HEK293T (cell line): ENCODE measurements at regions not wholly inside any gene's neighbourhood (a gene's known extent, or its start where the extent isn't known, plus 50 kb on each side); places are given as distances from the start of the nearest gene placed in this dataset.

ENCODE experiments used
- CTCF ChIA-PET: fragments of 350-600 bp; formaldehyde crosslinking; extraction: SDS; loops from one replicate; lab custom pipeline; 2021; ENCODE audit warnings: antibody characterized with exemption, inconsistent platforms; lab: Yijun Ruan, JAX
- POLR2A ChIA-PET: fragments of 350-600 bp; formaldehyde crosslinking; extraction: SDS; loops from one replicate; lab custom pipeline; 2020; ENCODE audit warnings: antibody characterized with exemption, inconsistent platforms; lab: Yijun Ruan, JAX
- DNase-seq: peaks from one replicate; pipeline ENCODE4 v3.0.0; 2012; ENCODE audit warnings: mixed read lengths; ENCODE audit errors: extremely low spot score
- ARNT ChIP-seq: fragments of 450-650 bp; IDR thresholded peaks from 2 replicates; pipeline ENCODE4 v1.6.1; 2017; ENCODE audit warnings: mild to moderate bottlenecking
- BHLHE40 ChIP-seq: fragments of 450-650 bp; IDR thresholded peaks from 2 replicates; pipeline ENCODE4 v1.6.1; 2016; ENCODE audit warnings: mild to moderate bottlenecking, moderate library complexity, borderline replicate concordance
- CTBP1 ChIP-seq: fragments of 450-650 bp; IDR thresholded peaks from 2 replicates; pipeline ENCODE4 v1.6.1; 2016; ENCODE audit warnings: borderline replicate concordance
- ELF4 ChIP-seq: fragments of 450-650 bp; IDR thresholded peaks from 2 replicates; pipeline ENCODE4 v1.6.1; 2017; ENCODE audit warnings: antibody characterized with exemption
- FOXA1 ChIP-seq: fragments of 450-650 bp; IDR thresholded peaks from 2 replicates; pipeline ENCODE4 v1.6.1; 2016; ENCODE audit warnings: mild to moderate bottlenecking
- FOXK2 ChIP-seq: fragments of 450-650 bp; IDR thresholded peaks from 2 replicates; pipeline ENCODE4 v1.6.1; 2016; ENCODE audit warnings: mild to moderate bottlenecking
- FOXM1 ChIP-seq: fragments of 450-650 bp; IDR thresholded peaks from 2 replicates; pipeline ENCODE4 v1.6.1; 2017; ENCODE audit warnings: mild to moderate bottlenecking, borderline replicate concordance
- HDGF ChIP-seq: fragments of 450-650 bp; IDR thresholded peaks from 2 replicates; pipeline ENCODE4 v1.6.1; 2017; ENCODE audit warnings: antibody characterized with exemption, borderline replicate concordance
- L3MBTL2 ChIP-seq: fragments of 450-650 bp; conservative IDR thresholded peaks from 2 replicates; pipeline ENCODE4 v1.6.1; 2016; ENCODE audit warnings: mild to moderate bottlenecking
- LEF1 ChIP-seq: fragments of 450-650 bp; IDR thresholded peaks from 2 replicates; pipeline ENCODE4 v1.6.1; 2017; ENCODE audit warnings: mild to moderate bottlenecking, borderline replicate concordance
- NFRKB ChIP-seq: fragments of 450-650 bp; IDR thresholded peaks from 2 replicates; pipeline ENCODE4 v1.6.1; 2016; ENCODE audit warnings: mild to moderate bottlenecking, moderate library complexity
- SP1 ChIP-seq: fragments of 450-650 bp; IDR thresholded peaks from 2 replicates; pipeline ENCODE4 v1.6.1; 2017
- SUZ12 ChIP-seq: fragments of 450-650 bp; IDR thresholded peaks from 2 replicates; pipeline ENCODE4 v1.6.1; 2016; ENCODE audit warnings: mild to moderate bottlenecking
- TARDBP ChIP-seq: fragments of 450-650 bp; IDR thresholded peaks from 2 replicates; pipeline ENCODE4 v1.6.1; 2016
- ZNF384 ChIP-seq: fragments of 450-650 bp; IDR thresholded peaks from 2 replicates; pipeline ENCODE4 v1.6.1; 2016
- TF ChIP-seq, protein P1 (sequence below): fragments of 450-650 bp; IDR thresholded peaks from 2 replicates; pipeline ENCODE4 v1.6.1; 2016

DNA sequence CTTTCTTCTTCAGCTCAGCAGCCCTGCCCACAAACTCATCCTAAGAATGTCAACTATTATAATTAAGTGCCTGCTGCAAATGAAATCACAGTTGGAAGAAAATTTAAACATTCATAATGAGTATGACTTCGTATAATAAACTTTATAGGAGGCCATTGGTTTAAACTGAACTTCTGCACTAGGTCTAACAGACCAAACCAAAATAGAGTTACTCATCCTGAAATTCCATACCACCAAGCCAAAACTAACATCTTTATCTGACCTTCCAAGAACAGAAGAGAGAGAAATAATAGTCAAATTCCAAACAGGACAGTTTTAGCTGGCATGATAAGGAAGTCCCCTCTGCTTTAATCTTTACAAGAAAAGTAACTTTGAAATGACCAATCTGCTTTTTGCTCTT, 472.4 kb upstream of the PRMT6 start:
- DNase-seq = no peak
- TF ChIP-seq SUZ12 (no peak), CTBP1 (no peak), TARDBP (no peak), HDGF (no peak), SP1 (no peak), L3MBTL2 (no peak)
- ChIA-PET POLR2A (no interaction called here), CTCF (no interaction called here)

DNA sequence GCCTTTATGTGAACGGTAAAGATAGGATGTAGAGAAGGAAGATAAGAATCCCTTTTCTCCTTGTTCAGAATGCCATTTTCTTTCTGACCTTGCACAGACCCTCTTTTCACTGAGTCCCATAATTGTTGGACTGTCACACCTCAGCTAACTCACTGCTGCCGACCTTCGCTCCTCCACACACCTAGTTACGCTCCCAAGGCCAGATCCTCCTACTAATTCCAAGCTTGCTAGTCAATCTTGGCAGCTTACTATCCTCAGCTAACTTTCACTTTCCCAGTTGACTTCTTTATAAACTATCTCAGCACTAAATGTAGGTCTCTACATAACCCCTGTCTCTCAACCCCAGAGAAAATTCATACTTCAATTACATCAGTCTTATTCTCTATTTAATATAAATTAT, 471.8 kb upstream of the PRMT6 start:
- DNase-seq = no peak
- no peak for TF ChIP-seq FOXA1
- TF ChIP-seq, protein P1, sequence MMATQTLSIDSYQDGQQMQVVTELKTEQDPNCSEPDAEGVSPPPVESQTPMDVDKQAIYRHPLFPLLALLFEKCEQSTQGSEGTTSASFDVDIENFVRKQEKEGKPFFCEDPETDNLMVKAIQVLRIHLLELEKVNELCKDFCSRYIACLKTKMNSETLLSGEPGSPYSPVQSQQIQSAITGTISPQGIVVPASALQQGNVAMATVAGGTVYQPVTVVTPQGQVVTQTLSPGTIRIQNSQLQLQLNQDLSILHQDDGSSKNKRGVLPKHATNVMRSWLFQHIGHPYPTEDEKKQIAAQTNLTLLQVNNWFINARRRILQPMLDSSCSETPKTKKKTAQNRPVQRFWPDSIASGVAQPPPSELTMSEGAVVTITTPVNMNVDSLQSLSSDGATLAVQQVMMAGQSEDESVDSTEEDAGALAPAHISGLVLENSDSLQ = no peak
- no peak for TF ChIP-seq TARDBP
- no peak for TF ChIP-seq ZNF384
- TF ChIP-seq ELF4 = no peak
- TF ChIP-seq LEF1 = no peak
- no peak for TF ChIP-seq NFRKB
- TF ChIP-seq CTBP1 = no peak
- no peak for TF ChIP-seq FOXK2
- no peak for TF ChIP-seq SP1
- TF ChIP-seq L3MBTL2 = no peak
- no peak for TF ChIP-seq HDGF
- TF ChIP-seq BHLHE40 = no peak
- POLR2A ChIA-PET = no interaction called here
- CTCF ChIA-PET = no interaction called here

DNA sequence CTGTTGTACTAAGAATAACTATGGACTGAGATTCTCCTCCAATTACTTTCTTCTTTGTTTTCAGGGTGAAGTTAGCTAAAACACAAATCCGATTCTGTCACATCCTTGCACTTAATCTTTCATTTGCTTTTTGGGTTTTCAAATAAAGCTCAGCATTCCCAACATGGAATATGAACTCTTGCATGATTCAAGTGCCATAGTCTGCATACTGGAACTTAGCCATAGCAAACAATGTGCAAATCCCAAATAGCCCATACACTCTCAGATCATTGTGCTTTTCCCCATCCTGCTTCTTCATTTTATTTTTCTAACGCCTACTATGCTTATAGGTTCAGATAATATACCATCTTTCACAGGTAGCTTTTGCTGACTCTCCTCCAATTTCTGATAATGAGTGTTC, 455.8 kb upstream of the PRMT6 start:
- no peak for DNase-seq
- ChIA-PET CTCF (no interaction called here), POLR2A (no interaction called here)
- TF ChIP-seq ARNT = no peak

DNA sequence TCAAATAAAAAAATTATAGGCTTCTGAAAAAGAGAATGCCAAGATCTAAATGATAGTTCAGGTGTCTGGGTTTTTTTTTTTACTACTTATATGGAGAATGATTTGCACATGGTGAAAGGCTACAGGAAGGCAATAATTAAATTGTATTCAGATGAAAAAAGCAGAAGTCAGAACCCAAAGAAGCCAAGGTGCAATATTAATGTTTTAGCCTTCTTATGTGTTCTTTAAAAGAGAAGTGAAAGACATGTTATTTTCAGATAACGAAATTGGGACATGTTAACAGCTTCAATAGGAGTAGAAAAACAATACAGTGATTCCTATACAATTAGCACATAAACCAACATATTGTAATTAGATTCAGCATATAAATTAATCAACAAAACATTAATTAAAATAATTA, 452.9 kb upstream of the PRMT6 start:
- POLR2A ChIA-PET = no interaction called here
- no peak for DNase-seq
- CTCF ChIA-PET = no interaction called here
- TF ChIP-seq LEF1 (no peak), TARDBP (no peak), CTBP1 (no peak), FOXA1 (no peak), FOXM1 (no peak)
- TF ChIP-seq, protein P1 = no peak

DNA sequence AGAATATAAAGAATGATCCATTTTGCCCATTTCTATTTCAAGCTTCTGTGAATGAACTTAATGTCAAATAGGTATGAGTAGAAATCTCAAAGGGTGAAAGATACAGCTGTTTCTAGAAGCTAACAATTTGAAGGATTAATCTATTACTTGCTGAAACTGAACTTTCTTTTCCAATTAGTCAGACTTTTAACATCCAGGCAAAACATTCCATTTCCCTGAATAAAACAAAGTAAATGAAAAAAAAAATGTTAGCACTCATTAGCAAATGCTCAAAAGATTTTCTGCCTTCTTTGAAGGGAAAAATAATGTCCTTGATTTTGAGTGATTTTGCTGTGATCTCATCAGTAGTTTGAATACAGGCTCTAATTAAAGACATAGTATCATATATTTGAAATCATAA, 447.6 kb upstream of the PRMT6 start:
- CTCF ChIA-PET = no interaction called here
- no peak for TF ChIP-seq BHLHE40
- DNase-seq = no peak
- POLR2A ChIA-PET = no interaction called here

DNA sequence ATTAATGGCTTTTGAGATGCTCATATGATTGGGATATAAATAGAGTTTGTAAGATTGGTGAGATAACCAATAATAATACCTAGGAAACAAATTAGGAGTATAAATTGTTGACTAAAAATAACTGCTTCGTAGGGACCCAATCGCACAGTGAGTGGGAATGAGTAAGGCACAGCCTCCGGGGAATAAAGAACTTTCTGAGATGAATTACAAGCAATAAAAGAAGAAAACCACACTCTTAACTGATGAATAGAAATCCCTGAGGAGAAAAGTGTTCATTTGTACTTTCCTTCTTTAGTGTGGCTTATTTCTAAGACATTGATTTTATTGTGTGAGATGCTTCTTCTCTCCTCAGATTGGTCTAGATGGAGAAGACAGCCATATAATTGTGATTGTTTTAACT, 443.4 kb upstream of the PRMT6 start:
- ChIA-PET CTCF (no interaction called here), POLR2A (no interaction called here)
- DNase-seq = no peak
- TF ChIP-seq, protein P1 = no peak
- TF ChIP-seq L3MBTL2 (no peak), LEF1 (no peak), CTBP1 (no peak), TARDBP (no peak), HDGF (no peak), FOXK2 (no peak), ELF4 (no peak), SUZ12 (no peak), SP1 (no peak), ARNT (no peak), FOXM1 (no peak), NFRKB (no peak), FOXA1 (no peak), BHLHE40 (no peak)

DNA sequence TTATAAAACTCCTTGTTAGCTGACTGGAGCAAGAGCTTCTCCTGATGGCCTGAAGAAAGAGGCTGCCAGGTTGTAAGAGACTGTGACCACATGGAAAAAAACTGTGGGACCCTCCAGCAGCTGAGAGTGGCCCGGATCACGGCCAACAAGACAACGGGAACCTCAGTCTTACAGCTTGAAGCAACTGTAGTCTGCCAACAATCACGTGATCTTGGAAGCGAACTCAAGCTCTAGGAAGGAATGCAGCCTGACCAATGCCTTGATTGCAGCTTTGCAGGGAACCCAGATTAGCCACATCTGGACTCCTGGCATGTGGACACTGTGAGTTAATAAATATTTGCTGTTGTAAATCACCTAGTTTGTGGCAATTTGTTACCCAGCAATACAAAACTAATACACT, 442.6 kb upstream of the PRMT6 start:
- DNase-seq = no peak
- ChIA-PET CTCF (no interaction called here), POLR2A (no interaction called here)
- no peak for TF ChIP-seq FOXK2
- TF ChIP-seq SP1 = no peak
- no peak for TF ChIP-seq NFRKB
- TF ChIP-seq SUZ12 = no peak
- TF ChIP-seq L3MBTL2 = no peak
- TF ChIP-seq CTBP1 = no peak
- no peak for TF ChIP-seq ARNT
- TF ChIP-seq, protein P1 = no peak
- TF ChIP-seq FOXA1 = no peak
- no peak for TF ChIP-seq LEF1
- no peak for TF ChIP-seq ELF4
- TF ChIP-seq ZNF384 = no peak
- no peak for TF ChIP-seq TARDBP
- no peak for TF ChIP-seq BHLHE40
- TF ChIP-seq HDGF = no peak
- no peak for TF ChIP-seq FOXM1
